ENCODE measurements at regions not wholly inside any gene's neighbourhood (a gene's known extent, or its start where the extent isn't known, plus 50 kb on each side); places are given as distances from the start of the nearest gene placed in this dataset.

GRCh38 chr1:218817071-218817470, 356.6 kb upstream of the LYPLAL1 start:
- TF ChIP-seq CTCF (IDR thresholded peaks at IDR 0.05): no peak
- TF ChIP-seq POLR2A (IDR thresholded peaks at IDR 0.05): no peak
- no peak for TF ChIP-seq EP300 (IDR thresholded peaks at IDR 0.05)

Measured in ovary (tissue), 3 donors.